ENCODE measurements at regions not wholly inside any gene's neighbourhood (a gene's known extent, or its start where the extent isn't known, plus 50 kb on each side); places are given as distances from the start of the nearest gene placed in this dataset.

DNA sequence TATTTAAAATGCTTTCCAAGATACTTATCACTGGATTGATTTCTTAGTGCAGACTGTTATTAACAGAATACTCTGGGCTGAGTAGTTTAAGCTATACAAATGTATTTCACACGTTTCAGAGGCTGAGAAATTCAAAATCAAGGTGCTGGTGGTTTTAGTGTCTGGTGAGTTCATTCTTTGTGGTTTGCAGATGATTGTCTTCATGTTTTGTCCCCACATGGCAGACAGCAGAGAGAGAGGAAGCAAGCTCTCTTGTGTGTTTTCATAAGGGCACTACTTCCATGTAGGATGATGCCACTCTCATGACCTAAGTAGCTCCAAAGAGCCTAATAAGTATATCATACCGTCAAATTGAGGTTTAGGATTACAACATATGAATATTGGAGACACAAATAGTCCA is 1348.9 kb upstream of the FLRT2 start:
- H3K9me3 ChIP-seq (ENCODE audit: low read depth, low read length) = no peaks in the 10 kb centered on the region
- DNase-seq (ENCODE audit: low read depth, low spot score) = no peak
- H3K4me3 ChIP-seq = no peak overlapping the region
- TF ChIP-seq EZH2 (IDR thresholded peaks at IDR 0.05) = no peak
- H3K27ac ChIP-seq = no peak overlapping the region
- H3K9ac ChIP-seq (ENCODE audit: insufficient read length) = no peak overlapping the region
- no peaks in the 10 kb centered on the region for H3K36me3 ChIP-seq (ENCODE audit: insufficient read depth, low read length)

DNA sequence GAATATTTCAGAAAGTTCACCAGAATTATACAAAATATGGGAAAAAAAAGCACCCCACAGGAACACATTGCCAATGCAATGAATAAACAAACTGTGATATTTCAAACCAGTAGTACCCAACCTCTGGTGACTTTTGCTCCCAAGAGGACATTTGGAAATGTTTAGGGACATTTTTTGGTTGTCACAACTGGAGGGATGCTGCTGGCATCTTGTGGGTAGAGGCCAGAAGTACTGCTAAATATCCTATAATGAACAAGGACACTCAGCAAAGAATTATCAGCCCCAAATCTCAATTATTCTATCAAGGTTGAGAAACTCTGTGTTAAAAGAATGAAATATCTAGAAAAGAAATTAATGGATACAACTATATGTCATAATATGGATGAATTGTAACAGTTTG is 1334.4 kb upstream of the FLRT2 start:
- H3K4me3 ChIP-seq = no peak overlapping the region
- H3K27ac ChIP-seq = no peak overlapping the region
- no peak overlapping the region for H3K9ac ChIP-seq (ENCODE audit: insufficient read length)
- no peaks in the 10 kb centered on the region for H3K9me3 ChIP-seq (ENCODE audit: low read depth, low read length)
- H3K36me3 ChIP-seq (ENCODE audit: insufficient read depth, low read length) = no peaks in the 10 kb centered on the region
- TF ChIP-seq FOXP2 (optimal IDR thresholded peaks at IDR 0.05; ENCODE audit: control extremely low read depth, extremely low read length, insufficient read depth) = no peak
- no peak for TF ChIP-seq POLR2AphosphoS5 (IDR thresholded peaks at IDR 0.05; ENCODE audit: borderline replicate concordance, low read depth, low read length)
- no peak for TF ChIP-seq EZH2 (IDR thresholded peaks at IDR 0.05)
- no peak for DNase-seq (ENCODE audit: low read depth, low spot score)

DNA sequence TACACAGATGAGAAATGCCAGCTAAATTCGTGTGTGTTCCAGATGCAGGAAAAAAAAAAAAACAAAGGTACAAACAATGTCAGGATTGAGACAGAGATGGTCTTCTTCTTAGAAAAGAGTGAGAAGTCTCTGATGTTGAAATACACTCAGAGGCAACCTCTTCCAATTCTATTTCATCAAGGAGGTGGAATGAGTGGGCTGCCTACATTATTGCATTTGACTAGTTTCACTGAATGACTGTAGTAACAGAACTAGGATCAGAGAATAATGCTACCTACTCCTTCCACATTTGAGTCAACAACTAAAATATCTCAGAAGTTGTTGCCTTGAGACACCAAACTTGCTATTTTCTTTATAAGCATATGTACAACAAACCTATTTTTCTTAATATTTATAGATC is 1332.2 kb upstream of the FLRT2 start:
- Histone ChIP-seq H3K9me3 (ENCODE audit: low read depth, low read length) (no peaks in the 10 kb centered on the region), H3K9ac (ENCODE audit: insufficient read length) (no peak overlapping the region), H3K36me3 (ENCODE audit: insufficient read depth, low read length) (no peaks in the 10 kb centered on the region), H3K4me3 (no peak overlapping the region), H3K27ac (no peak overlapping the region)
- TF ChIP-seq POLR2AphosphoS5 (IDR thresholded peaks at IDR 0.05; ENCODE audit: borderline replicate concordance, low read depth, low read length) (no peak), FOXP2 (optimal IDR thresholded peaks at IDR 0.05; ENCODE audit: control extremely low read depth, extremely low read length, insufficient read depth) (no peak), EZH2 (IDR thresholded peaks at IDR 0.05) (no peak)
- no peak for DNase-seq (ENCODE audit: low read depth, low spot score)

DNA sequence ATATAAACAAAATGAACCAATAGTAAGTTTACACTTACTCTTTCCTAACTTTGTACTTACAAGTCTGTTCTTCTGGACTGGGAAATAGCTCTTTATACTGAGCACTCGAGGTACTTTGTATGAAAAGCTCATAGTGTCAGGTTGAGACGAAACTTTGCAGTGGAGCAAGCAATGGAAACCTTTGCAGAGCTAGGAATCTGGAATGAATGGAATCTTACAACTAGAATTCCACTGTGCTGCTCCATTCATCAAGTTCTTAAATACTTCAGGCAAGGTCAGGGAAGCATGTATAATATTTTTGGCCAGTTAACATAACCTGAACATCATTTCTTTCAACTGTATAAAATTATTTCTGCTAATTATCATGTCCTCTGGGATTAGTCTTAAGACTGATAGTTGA is 1327.5 kb upstream of the FLRT2 start:
- TF ChIP-seq EZH2 (IDR thresholded peaks at IDR 0.05) (no peak), POLR2AphosphoS5 (IDR thresholded peaks at IDR 0.05; ENCODE audit: borderline replicate concordance, low read depth, low read length) (no peak), FOXP2 (optimal IDR thresholded peaks at IDR 0.05; ENCODE audit: control extremely low read depth, extremely low read length, insufficient read depth) (no peak)
- H3K9ac ChIP-seq (ENCODE audit: insufficient read length) = no peak overlapping the region
- no peak for DNase-seq (ENCODE audit: low read depth, low spot score)
- no peaks in the 10 kb centered on the region for H3K36me3 ChIP-seq (ENCODE audit: insufficient read depth, low read length)
- H3K27ac ChIP-seq = no peak overlapping the region
- no peaks in the 10 kb centered on the region for H3K9me3 ChIP-seq (ENCODE audit: low read depth, low read length)
- H3K4me3 ChIP-seq = no peak overlapping the region

DNA sequence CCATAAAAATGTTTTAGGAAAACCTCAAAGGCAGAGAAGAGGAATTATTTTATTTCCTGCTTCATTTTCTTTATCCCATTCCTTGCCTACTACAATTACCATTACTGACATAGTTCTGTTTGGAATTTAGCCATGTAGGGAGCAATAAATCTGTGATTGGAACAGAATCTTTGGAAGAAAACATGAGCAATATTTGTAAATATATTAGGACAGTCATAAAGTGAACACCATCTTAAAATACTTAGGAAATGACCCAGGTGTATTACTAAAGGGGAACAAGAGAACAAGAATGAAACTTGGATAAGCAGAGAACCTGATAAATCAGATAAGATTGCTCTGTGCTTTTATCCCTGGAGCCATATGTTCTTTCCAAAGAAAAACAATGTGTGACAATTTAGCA is 1326.0 kb upstream of the FLRT2 start:
- TF ChIP-seq FOXP2 (optimal IDR thresholded peaks at IDR 0.05; ENCODE audit: control extremely low read depth, extremely low read length, insufficient read depth) (no peak), POLR2AphosphoS5 (IDR thresholded peaks at IDR 0.05; ENCODE audit: borderline replicate concordance, low read depth, low read length) (no peak), EZH2 (IDR thresholded peaks at IDR 0.05) (no peak)
- no peak overlapping the region for H3K9ac ChIP-seq (ENCODE audit: insufficient read length)

DNA sequence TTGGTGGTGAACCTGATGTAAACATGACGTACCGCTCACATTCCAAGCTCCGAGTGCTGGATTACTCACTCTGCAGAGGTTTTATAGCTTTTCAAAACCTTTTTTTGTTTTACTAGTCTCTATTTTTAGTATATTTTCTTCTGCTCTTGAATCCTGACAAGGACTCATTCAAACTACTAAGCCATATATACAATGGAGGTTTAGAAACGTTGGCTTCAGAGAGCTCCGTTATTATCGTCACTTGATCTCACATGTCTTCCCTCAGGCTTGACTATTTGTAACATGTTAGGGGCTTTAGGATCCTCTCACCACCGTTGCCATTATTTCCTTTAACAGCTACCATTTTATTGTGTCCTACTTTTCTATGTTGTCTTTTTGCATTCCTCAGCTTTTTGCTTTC is 1321.5 kb upstream of the FLRT2 start:
- Histone ChIP-seq H3K36me3 (ENCODE audit: insufficient read depth, low read length) (no peaks in the 10 kb centered on the region), H3K9me3 (ENCODE audit: low read depth, low read length) (no peaks in the 10 kb centered on the region), H3K27ac (no peak overlapping the region), H3K4me3 (no peak overlapping the region), H3K9ac (ENCODE audit: insufficient read length) (no peak overlapping the region)
- TF ChIP-seq EZH2 (IDR thresholded peaks at IDR 0.05) = no peak
- TF ChIP-seq FOXP2 (optimal IDR thresholded peaks at IDR 0.05; ENCODE audit: control extremely low read depth, extremely low read length, insufficient read depth) = no peak
- TF ChIP-seq POLR2AphosphoS5 (IDR thresholded peaks at IDR 0.05; ENCODE audit: borderline replicate concordance, low read depth, low read length) = no peak
- no peak for DNase-seq (ENCODE audit: low read depth, low spot score)

More for the DNA sequence above, 1326.0 kb upstream of the FLRT2 start:
- Histone ChIP-seq H3K4me3 (no peak overlapping the region), H3K27ac (no peak overlapping the region), H3K9me3 (ENCODE audit: low read depth, low read length) (no peaks in the 10 kb centered on the region), H3K36me3 (ENCODE audit: insufficient read depth, low read length) (no peaks in the 10 kb centered on the region)
- no peak for DNase-seq (ENCODE audit: low read depth, low spot score)

DNA sequence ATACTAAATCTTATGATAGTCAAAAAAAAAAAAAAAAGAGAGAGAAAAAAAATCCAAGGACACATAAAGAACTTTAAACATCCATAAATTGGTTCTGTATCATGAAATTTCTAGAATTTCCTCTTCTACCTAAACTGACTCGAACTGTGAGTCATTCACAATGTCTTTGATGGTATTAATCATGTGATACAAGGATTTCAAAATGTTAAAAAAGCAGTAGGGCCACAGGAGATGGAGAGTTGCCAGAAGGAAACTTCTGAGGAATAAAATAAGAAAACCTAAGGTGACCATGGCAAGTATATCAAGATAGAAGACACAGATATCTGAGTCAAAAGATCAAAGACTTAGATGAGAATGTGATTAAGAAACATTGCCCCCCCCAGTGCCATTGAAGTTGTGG is 1320.9 kb upstream of the FLRT2 start:
- no peak for TF ChIP-seq FOXP2 (optimal IDR thresholded peaks at IDR 0.05; ENCODE audit: control extremely low read depth, extremely low read length, insufficient read depth)
- no peak for TF ChIP-seq EZH2 (IDR thresholded peaks at IDR 0.05)
- no peak for TF ChIP-seq POLR2AphosphoS5 (IDR thresholded peaks at IDR 0.05; ENCODE audit: borderline replicate concordance, low read depth, low read length)
- no peak overlapping the region for H3K27ac ChIP-seq

DNA sequence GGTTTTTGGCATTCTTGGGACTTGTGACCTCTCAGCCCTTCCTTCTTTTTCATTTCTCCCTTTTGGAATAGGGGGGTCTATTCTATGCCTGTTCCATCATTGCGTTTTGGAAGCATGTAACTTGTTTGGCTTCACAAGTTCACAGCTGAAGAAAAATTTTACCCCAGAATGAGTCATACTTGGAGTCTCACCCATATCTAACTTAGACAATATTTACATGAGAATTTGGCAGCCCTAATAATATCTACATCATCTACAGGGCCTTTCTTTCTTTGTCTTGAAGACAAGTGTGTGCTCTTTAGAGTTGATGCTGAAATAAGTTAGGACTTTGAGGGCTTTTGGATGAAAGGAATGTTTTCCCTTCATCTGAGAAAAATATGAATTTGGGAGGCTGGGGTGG is 1312.9 kb upstream of the FLRT2 start:
- H3K9ac ChIP-seq (ENCODE audit: insufficient read length) = no peak overlapping the region
- TF ChIP-seq FOXP2 (optimal IDR thresholded peaks at IDR 0.05; ENCODE audit: control extremely low read depth, extremely low read length, insufficient read depth) = no peak
- no peak overlapping the region for H3K27ac ChIP-seq
- no peaks in the 10 kb centered on the region for H3K9me3 ChIP-seq (ENCODE audit: low read depth, low read length)
- H3K36me3 ChIP-seq (ENCODE audit: insufficient read depth, low read length) = no peaks in the 10 kb centered on the region
- no peak for DNase-seq (ENCODE audit: low read depth, low spot score)
- no peak overlapping the region for H3K4me3 ChIP-seq

More for the DNA sequence above, 1320.9 kb upstream of the FLRT2 start:
- H3K9me3 ChIP-seq (ENCODE audit: low read depth, low read length) = no peaks in the 10 kb centered on the region
- no peaks in the 10 kb centered on the region for H3K36me3 ChIP-seq (ENCODE audit: insufficient read depth, low read length)
- no peak overlapping the region for H3K4me3 ChIP-seq
- no peak for DNase-seq (ENCODE audit: low read depth, low spot score)
- no peak overlapping the region for H3K9ac ChIP-seq (ENCODE audit: insufficient read length)

DNA sequence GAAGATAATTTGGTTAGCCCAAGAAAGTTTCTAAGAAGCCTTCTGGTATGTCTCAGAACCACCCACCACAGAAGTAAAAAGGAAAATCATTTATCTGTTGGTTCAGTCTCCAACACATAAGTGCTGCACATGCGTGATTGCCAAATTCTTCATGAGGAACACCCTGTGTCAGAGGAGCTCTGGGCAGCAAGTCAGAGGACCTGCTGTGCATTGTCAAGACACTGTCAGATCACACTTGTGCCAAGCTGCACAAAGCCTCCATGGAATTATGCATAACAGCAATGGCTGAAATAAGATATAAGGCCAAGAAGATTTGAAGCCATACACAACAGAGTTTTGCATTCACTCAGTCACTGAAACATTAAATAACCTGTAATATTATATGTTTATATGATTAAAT is 1304.7 kb upstream of the FLRT2 start:
- no peak overlapping the region for H3K27ac ChIP-seq
- H3K9ac ChIP-seq (ENCODE audit: insufficient read length) = no peak overlapping the region
- no peak for DNase-seq (ENCODE audit: low read depth, low spot score)
- no peaks in the 10 kb centered on the region for H3K36me3 ChIP-seq (ENCODE audit: insufficient read depth, low read length)
- TF ChIP-seq POLR2AphosphoS5 (IDR thresholded peaks at IDR 0.05; ENCODE audit: borderline replicate concordance, low read depth, low read length) = no peak
- TF ChIP-seq FOXP2 (optimal IDR thresholded peaks at IDR 0.05; ENCODE audit: control extremely low read depth, extremely low read length, insufficient read depth) = no peak
- no peak for TF ChIP-seq EZH2 (IDR thresholded peaks at IDR 0.05)
- no peaks in the 10 kb centered on the region for H3K9me3 ChIP-seq (ENCODE audit: low read depth, low read length)
- H3K4me3 ChIP-seq = no peak overlapping the region
